ENCODE measurements at regions not wholly inside any gene's neighbourhood (a gene's known extent, or its start where the extent isn't known, plus 50 kb on each side); places are given as distances from the start of the nearest gene placed in this dataset.

- no peak for DNase-seq
Observed at GRCh38 chr1:209368864-209369598, 214.5 kb upstream of the CAMK1G start.

- DNase-seq, result no peak
Observed at GRCh38 chr1:209370241-209370995, 213.1 kb upstream of the CAMK1G start.

GRCh38 chr1:209375097-209375496, 208.4 kb upstream of the CAMK1G start:
- no peak for DNase-seq

- no peak for DNase-seq
Observed at GRCh38 chr1:209375671-209376365, 207.7 kb upstream of the CAMK1G start.

- no peak for DNase-seq
Observed at GRCh38 chr1:209376774-209377173, 206.7 kb upstream of the CAMK1G start.

- DNase-seq, result no peak
Observed at GRCh38 chr1:209377995-209378394, 205.5 kb upstream of the CAMK1G start.

- no peak for DNase-seq
Observed at GRCh38 chr1:209379280-209379679, 204.2 kb upstream of the CAMK1G start.

- no peak for DNase-seq
Observed at GRCh38 chr1:209380420-209380819, 203.1 kb upstream of the CAMK1G start.

GRCh38 chr1:209382231-209383100, 201.0 kb upstream of the CAMK1G start:
- no peak for DNase-seq

GRCh38 chr1:209383422-209383821, 200.1 kb upstream of the CAMK1G start:
- DNase-seq, result no peak

- no peak for DNase-seq
Observed at GRCh38 chr1:209383907-209384709, 199.4 kb upstream of the CAMK1G start.

GRCh38 chr1:209384710-209385550, 198.6 kb upstream of the CAMK1G start:
- no peak for DNase-seq

- no peak for DNase-seq
Observed at GRCh38 chr1:209386156-209386555, 197.4 kb upstream of the CAMK1G start.

- no peak for DNase-seq
Observed at GRCh38 chr1:209387271-209387968, 196.1 kb upstream of the CAMK1G start.

- DNase-seq, result no peak
Observed at GRCh38 chr1:209387969-209388329, 195.6 kb upstream of the CAMK1G start.

- DNase-seq, result no peak
Observed at GRCh38 chr1:209388358-209388757, 195.2 kb upstream of the CAMK1G start.

GRCh38 chr1:209389258-209389657, 194.3 kb upstream of the CAMK1G start:
- no peak for DNase-seq

GRCh38 chr1:209389975-209390374, 193.5 kb upstream of the CAMK1G start:
- DNase-seq, result no peak

- no peak for DNase-seq
Observed at GRCh38 chr1:209390764-209391163, 192.8 kb upstream of the CAMK1G start.

- no peak for DNase-seq
Observed at GRCh38 chr1:209391792-209392191, 191.7 kb upstream of the CAMK1G start.
